ENCODE measurements at regions not wholly inside any gene's neighbourhood (a gene's known extent, or its start where the extent isn't known, plus 50 kb on each side); places are given as distances from the start of the nearest gene placed in this dataset.

GRCh38 chr14:101446387-101446969 lies 114.8 kb upstream of the DIO3 start:
- Mint-ChIP-seq H3K4me3 (no peak overlapping the region), H3K36me3 (ENCODE audit: low read depth) (no peaks in the 10 kb centered on the region), H3K4me1 (no peaks in the 10 kb centered on the region), H3K9me3 (no peaks in the 10 kb centered on the region), H3K27me3 (ENCODE audit: low read depth) (peaks cover 41% of the 10 kb centered on the region), H3K27ac (no peak overlapping the region)
- TF ChIP-seq CTCF (IDR thresholded peaks at IDR 0.05; ENCODE audit: unreplicated experiment in 3 of 3): no peak

- TF ChIP-seq CTCF (IDR thresholded peaks at IDR 0.05; ENCODE audit: unreplicated experiment in 3 of 3): no peak
- H3K27ac Mint-ChIP-seq: no peak overlapping the region
- no peaks in the 10 kb centered on the region for H3K36me3 Mint-ChIP-seq (ENCODE audit: low read depth)
- no peak overlapping the region for H3K4me3 Mint-ChIP-seq
- peaks cover 46% of the 10 kb centered on the region for H3K27me3 Mint-ChIP-seq (ENCODE audit: low read depth)
- H3K9me3 Mint-ChIP-seq: peaks cover 8% of the 10 kb centered on the region
- no peaks in the 10 kb centered on the region for H3K4me1 Mint-ChIP-seq
These were observed 112.2 kb upstream of the DIO3 start for GRCh38 chr14:101449114-101449513.

- Mint-ChIP-seq H3K27me3 (ENCODE audit: low read depth) (peaks cover 64% of the 10 kb centered on the region), H3K4me1 (peaks cover under 1% of the 10 kb centered on the region), H3K27ac (no peak overlapping the region), H3K9me3 (peaks cover 12% of the 10 kb centered on the region), H3K4me3 (no peak overlapping the region), H3K36me3 (ENCODE audit: low read depth) (no peaks in the 10 kb centered on the region)
- no peak for TF ChIP-seq CTCF (IDR thresholded peaks at IDR 0.05; ENCODE audit: unreplicated experiment in 3 of 3)
These were observed 110.1 kb upstream of the DIO3 start for GRCh38 chr14:101451166-101451565.

GRCh38 chr14:101453225-101453624 lies 108.1 kb upstream of the DIO3 start:
- Mint-ChIP-seq H3K36me3 (ENCODE audit: low read depth) (no peaks in the 10 kb centered on the region), H3K4me1 (peaks cover 11% of the 10 kb centered on the region), H3K9me3 (peaks cover 12% of the 10 kb centered on the region), H3K4me3 (no peak overlapping the region), H3K27me3 (ENCODE audit: low read depth) (peaks cover 73% of the 10 kb centered on the region), H3K27ac (no peak overlapping the region)
- no peak for TF ChIP-seq CTCF (IDR thresholded peaks at IDR 0.05; ENCODE audit: unreplicated experiment in 3 of 3)

GRCh38 chr14:101454229-101454628 lies 107.1 kb upstream of the DIO3 start:
- Mint-ChIP-seq H3K36me3 (ENCODE audit: low read depth) (no peaks in the 10 kb centered on the region), H3K4me3 (no peak overlapping the region), H3K27me3 (ENCODE audit: low read depth) (peaks cover 78% of the 10 kb centered on the region), H3K4me1 (peaks cover 11% of the 10 kb centered on the region), H3K27ac (no peak overlapping the region), H3K9me3 (peaks cover 12% of the 10 kb centered on the region)
- TF ChIP-seq CTCF (IDR thresholded peaks at IDR 0.05; ENCODE audit: unreplicated experiment in 3 of 3): no peak

Data from nephron (organoid).